ENCODE measurements at regions not wholly inside any gene's neighbourhood (a gene's known extent, or its start where the extent isn't known, plus 50 kb on each side); places are given as distances from the start of the nearest gene placed in this dataset.

- DNase-seq (ENCODE audit: low read depth in 2 of 2): no peak
Measured at GRCh38 chr9:16025627-16026026, 472.8 kb downstream of the CCDC171 start.

DNA sequence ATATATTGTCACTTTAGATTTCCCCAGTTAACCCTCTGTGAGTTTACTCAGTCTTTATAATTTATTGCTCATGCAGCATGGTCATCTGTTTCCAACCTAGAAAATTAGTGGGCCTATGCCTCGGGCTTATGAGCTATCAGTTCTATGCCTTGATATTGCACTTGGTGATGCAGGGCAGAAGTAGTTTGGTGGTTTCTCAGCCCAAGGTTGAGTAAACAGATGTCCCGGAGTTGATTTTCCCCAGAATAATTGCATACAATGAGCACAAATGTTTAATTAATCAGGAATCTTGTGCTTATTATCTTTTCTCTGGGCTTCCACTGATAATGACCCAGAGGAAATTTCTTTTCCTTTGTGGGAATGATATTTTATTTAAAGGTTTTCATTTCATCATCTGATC is 474.0 kb downstream of the CCDC171 start:
- DNase-seq (ENCODE audit: low read depth in 2 of 2): no peak

GRCh38 chr9:16028548-16028947 is 475.7 kb downstream of the CCDC171 start:
- DNase-seq (ENCODE audit: low read depth in 2 of 2): no peak

- no peak for DNase-seq (ENCODE audit: low read depth in 2 of 2)
Measured at GRCh38 chr9:16029046-16029615, 476.3 kb downstream of the CCDC171 start.

GRCh38 chr9:16029796-16030363 is 477.0 kb downstream of the CCDC171 start:
- DNase-seq (ENCODE audit: low read depth in 2 of 2): no peak

DNA sequence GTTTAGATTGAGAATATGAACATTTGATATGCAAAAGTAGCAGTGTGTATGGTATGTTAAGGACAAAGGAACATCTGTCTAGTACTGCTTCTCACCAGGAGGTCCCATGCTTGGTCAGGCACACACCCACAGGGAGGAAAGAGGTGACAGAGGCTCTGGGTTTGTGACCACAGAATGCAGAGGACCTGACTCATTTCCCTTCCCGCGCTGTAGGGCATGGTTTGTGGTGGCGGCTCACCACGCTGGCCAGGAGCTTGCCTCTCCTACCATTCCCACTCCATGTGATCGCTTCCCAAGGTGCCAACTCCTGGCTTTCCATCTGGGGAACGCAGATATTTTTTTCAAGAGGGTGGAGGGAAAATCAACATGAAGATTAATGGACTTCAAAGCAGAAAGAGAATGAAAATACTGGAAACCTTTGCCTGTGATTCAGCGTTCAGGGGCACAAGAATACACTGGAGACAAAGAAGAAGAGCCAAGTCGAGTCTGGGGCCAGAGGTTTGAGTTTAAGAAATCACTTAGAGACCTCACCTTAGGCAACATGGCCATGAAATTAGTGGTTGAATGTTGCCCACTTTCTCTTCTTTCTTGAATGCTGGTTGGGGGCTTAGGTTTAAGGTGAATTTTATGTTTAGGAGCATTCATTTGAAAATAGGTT is 477.8 kb downstream of the CCDC171 start:
- DNase-seq (ENCODE audit: low read depth in 2 of 2): no peak

DNA sequence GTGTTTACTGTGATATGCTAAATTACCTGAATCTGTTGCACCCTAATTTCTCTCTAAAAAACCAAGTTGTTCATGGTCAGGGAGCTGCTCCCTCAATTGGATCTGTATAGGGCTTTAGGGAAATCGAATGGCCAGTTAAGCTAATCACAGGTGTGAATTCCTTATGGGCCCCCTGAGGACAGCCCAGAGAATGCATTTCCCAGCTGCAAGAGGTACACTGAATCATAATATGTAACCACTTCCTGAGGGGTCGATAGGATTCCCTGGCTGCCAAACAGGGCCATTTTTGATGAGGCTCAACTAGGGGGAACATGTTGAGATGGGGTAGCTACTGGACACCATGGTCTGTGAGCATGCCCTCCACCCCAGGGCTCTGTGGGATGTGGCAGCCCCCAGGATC is 478.6 kb downstream of the CCDC171 start:
- no peak for DNase-seq (ENCODE audit: low read depth in 2 of 2)

GRCh38 chr9:16031971-16032370 is 479.1 kb downstream of the CCDC171 start:
- no peak for DNase-seq (ENCODE audit: low read depth in 2 of 2)

- no peak for DNase-seq (ENCODE audit: low read depth in 2 of 2)
Measured at GRCh38 chr9:16032799-16033198, 480.0 kb downstream of the CCDC171 start.

DNA sequence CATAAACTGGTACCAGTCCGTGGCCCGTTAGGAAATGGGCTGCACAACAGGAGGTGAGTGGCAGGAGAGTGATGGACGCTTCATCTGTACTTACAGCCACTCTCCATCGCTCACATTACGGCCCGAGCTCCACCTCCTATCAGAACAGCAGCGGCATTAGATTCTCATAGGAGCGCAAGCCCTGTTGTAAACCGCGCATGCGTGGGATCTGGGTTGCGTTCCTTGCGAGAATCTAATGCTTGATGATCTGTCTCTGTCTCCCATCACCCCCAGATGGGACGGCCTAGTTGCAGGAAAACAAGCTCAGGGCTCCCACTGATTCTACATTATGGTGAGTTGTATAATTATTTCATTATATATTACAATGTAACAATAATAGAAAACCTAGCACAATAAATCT is 480.4 kb downstream of the CCDC171 start:
- no peak for DNase-seq (ENCODE audit: low read depth in 2 of 2)

GRCh38 chr9:16033921-16034691 is 481.3 kb downstream of the CCDC171 start:
- DNase-seq (ENCODE audit: low read depth in 2 of 2): no peak

- DNase-seq (ENCODE audit: low read depth in 2 of 2): no peak
Measured at GRCh38 chr9:16039218-16039987, 486.6 kb downstream of the CCDC171 start.

DNA sequence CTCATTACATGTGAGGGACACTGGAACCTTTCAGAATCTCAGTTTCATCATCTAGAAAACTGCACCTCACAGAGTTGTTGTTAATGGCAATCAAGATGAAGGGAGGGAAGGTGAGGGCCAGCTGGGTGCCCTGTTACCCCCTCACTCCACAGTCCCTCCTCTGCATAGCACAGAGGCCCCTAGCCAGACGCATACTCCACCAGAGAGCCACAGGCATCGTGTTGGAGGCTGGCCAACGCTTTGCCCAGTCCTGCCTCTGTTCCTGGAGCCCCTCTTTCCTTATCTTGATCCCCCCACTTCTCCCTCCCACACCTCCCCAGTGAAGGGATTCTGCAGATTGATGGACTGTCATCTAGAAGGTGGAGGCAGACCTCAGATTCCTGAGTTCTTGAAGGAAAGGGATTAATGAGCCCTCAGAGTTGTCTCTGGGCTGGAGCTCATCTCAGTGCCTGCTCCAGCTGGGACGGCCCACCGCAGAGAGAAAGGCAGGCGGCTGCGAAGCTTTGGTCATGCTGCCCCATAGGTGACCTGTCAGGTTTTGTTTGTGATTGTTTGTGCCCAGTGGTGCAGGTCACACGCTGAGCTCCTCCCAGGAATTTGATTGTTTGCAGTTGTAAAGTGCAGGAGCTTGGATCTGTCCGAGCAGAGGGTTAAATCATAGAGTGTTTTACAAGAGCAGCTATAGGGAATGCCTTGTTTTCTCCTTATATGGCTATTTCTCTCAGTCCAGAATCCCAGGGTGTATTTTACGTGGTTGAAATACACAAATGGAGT is 487.3 kb downstream of the CCDC171 start:
- no peak for DNase-seq (ENCODE audit: low read depth in 2 of 2)

DNA sequence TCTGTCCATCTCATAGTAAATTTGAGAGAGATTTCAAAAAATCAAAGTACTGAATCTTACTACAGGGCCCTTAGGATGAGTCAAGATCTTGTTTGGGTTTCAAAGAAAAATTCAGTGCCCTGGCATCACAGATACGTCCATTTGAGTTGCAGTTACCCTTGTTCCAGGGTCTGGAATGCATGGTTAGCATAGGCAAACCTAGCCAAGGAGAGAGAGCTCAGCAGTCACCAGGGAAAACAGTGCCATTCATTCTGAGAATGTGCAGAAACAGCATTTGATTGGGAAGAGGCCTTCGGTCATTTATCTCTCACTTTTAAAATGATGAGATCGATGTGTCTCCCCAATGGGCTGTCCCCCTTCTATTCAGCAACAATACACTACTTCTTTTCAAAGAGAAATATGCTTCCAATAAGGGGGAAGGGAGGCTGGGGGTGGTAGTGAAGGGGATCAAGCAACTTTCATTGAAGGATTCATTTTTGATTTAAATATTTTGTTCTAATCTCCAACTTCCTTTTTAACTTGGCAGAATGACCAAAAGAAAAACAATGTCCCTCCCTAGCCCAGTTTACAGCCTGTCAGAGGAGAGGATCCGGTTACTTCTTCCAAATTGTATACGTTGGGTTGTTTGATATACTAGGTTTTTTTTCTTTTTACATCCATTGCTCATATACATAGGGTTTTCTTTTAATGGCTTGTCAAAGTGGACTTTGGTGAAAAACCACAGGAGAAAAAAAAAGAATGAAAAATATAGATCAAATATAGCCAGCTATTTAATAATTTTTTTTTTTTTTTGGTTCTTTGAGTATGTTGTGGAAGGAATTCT is 491.1 kb downstream of the CCDC171 start:
- no peak for DNase-seq (ENCODE audit: low read depth in 2 of 2)

DNA sequence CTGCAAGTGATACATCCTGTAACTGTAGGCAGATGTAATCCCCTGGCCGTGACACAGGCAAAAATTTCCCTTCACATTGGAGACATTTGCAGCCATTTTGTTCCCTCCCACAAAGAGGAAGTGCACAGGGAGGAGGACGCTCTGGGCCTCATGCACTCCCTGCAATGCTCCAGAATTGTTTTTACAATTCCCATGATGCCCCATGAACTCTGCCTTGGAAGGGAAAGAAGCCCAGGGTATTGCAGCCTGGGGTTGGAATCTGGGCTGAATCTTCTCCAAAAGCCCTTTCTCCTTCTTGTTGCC is 491.7 kb downstream of the CCDC171 start:
- DNase-seq (ENCODE audit: low read depth in 2 of 2): no peak

DNA sequence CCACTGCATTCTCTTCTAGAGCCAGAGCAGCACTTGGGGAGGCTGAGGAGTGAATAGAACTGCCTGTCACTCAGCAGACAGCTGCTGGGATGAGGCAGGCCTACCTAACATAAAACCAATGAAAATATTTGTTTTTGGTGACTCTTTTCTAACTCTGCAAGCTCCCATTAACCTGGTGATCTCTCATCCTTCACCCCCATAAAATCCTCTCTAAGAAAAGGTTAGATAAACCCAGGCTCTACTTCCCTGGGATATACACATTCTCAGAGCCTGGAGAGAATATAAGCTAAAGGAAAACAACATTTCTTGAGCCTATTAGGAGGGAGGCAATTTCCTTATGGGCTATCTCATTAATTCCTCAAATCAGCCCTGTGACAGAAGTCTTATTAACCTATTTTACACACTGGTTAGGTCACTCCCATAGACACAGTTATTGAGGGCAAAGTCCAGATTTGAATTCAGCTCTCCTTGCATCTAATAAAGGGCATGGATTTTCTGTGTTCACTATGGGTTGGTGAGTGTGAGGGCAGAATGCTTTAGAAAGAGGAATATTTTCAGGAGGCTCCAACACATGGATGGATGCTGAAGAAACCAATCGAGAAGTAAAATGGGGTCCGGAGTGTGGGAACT is 492.9 kb downstream of the CCDC171 start:
- no peak for DNase-seq (ENCODE audit: low read depth in 2 of 2)

- no peak for DNase-seq (ENCODE audit: low read depth in 2 of 2)
Measured at GRCh38 chr9:16046713-16047112, 493.9 kb downstream of the CCDC171 start.

GRCh38 chr9:16048129-16048528 is 495.3 kb downstream of the CCDC171 start:
- DNase-seq (ENCODE audit: low read depth in 2 of 2): no peak

DNA sequence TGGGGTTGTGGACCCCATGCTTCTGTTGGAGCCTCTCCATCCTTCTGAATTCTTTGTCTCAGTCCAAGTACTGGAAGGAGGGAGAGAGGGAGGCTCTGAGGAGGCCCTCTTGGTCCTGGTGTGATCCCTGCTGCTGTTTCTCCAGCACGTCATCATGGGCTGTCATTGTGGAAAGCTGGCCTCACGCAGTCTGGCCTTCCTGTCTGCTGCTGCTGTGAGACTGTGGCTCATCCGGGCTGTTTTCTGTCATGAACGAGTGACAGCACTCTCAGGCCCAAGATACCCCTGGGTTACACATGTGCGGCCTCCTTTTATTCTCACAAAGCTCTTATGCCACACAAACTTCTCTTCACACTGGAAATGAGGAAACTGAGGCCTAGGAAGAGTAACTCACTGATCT is 499.3 kb downstream of the CCDC171 start:
- DNase-seq (ENCODE audit: low read depth in 2 of 2): no peak
